IMR-90 (cell line): ENCODE measurements at regions not wholly inside any gene's neighbourhood (a gene's known extent, or its start where the extent isn't known, plus 50 kb on each side); places are given as distances from the start of the nearest gene placed in this dataset.

ENCODE experiments used
- ATAC-seq: fragments of 200-7000 bp; cut with Tn5 transposase; 2 replicates; pipeline ENCODE4 v1.9.1; 2020; ENCODE audit warnings: low read depth, mild to moderate bottlenecking, moderate library complexity
- BruUV-seq: library from RNA; stranded (reverse); fragments of 400-500 nt; replicated peaks from 2 replicates; lab custom pipeline; 2021; lab: Mats Ljungman, UMichigan
- CTCF ChIA-PET: fragments of 300-600 bp; formaldehyde crosslinking; extraction: SDS; loops from one replicate; lab custom pipeline; 2021; ENCODE audit warnings: antibody characterized with exemption; lab: Yijun Ruan, JAX
- POLR2A ChIA-PET: fragments of 300-600 bp; sonication (Branson Sonifier 250); formaldehyde crosslinking; loops from one replicate; lab custom pipeline; 2022; ENCODE audit warnings: antibody characterized with exemption; ENCODE audit not compliant: unreplicated experiment; lab: Charles Lee
- DNase-seq: peaks from one replicate; pipeline ENCODE4 v3.0.0; 2013
- H2AFZ ChIP-seq: replicated peaks from 2 replicates; pipeline ENCODE3; 2013; ENCODE audit warnings: low read length, mild to moderate bottlenecking; ENCODE audit not compliant: poor library complexity
- H2AK5ac ChIP-seq: 2 replicates; pipeline ENCODE4 v1.6.1; 2013; ENCODE audit warnings: low read depth, low read length, inconsistent platforms
- H2AK9ac ChIP-seq: replicated peaks from 2 replicates; pipeline ENCODE3; 2013; ENCODE audit warnings: mild to moderate bottlenecking, low read depth, low read length, moderate library complexity; ENCODE audit not compliant: poor library complexity
- H2BK120ac ChIP-seq: 2 replicates; pipeline ENCODE4 v1.6.1; 2013; ENCODE audit warnings: low read depth, low read length, inconsistent platforms
- H2BK15ac ChIP-seq: 3 replicates; pipeline ENCODE4 v1.6.1; 2013; ENCODE audit warnings: low read depth, low read length, inconsistent platforms
- H2BK20ac ChIP-seq: 2 replicates; pipeline ENCODE4 v1.6.1; 2013; ENCODE audit warnings: low read depth, mild to moderate bottlenecking, inconsistent platforms, low read length, moderate library complexity
- H2BK5ac ChIP-seq: 2 replicates; pipeline ENCODE4 v1.6.1; 2013; ENCODE audit warnings: mild to moderate bottlenecking, low read depth, low read length, inconsistent platforms; ENCODE audit not compliant: poor library complexity, severe bottlenecking
- H3K14ac ChIP-seq: replicated peaks from 2 replicates; pipeline ENCODE4 v1.6.1; 2013; ENCODE audit warnings: low read depth, low read length, inconsistent platforms
- H3K18ac ChIP-seq: 2 replicates; pipeline ENCODE4 v1.6.1; 2013; ENCODE audit warnings: low read depth, low read length, control low read depth
- H3K23ac ChIP-seq: 2 replicates; pipeline ENCODE4 v1.6.1; 2013; ENCODE audit warnings: low read depth, low read length, inconsistent platforms
- H3K27ac ChIP-seq: 2 replicates; pipeline ENCODE4 v1.5.1; 2013; ENCODE audit warnings: mild to moderate bottlenecking, control low read depth, low read length; ENCODE audit not compliant: insufficient read depth
- H3K27me3 ChIP-seq: 2 replicates; pipeline ENCODE4 v1.6.1; 2013; ENCODE audit warnings: low read length; ENCODE audit not compliant: control insufficient read depth, insufficient read depth
- H3K36me3 ChIP-seq: 2 replicates; pipeline ENCODE4 v1.6.1; 2013; ENCODE audit warnings: low read length, mixed read lengths; ENCODE audit not compliant: control insufficient read depth, insufficient read depth
- H3K4ac ChIP-seq: 2 replicates; pipeline ENCODE4 v1.6.1; 2013; ENCODE audit warnings: low read depth, low read length, inconsistent platforms
- H3K4me1 ChIP-seq: 2 replicates; pipeline ENCODE4 v1.6.1; 2013; ENCODE audit warnings: low read length, mixed read lengths; ENCODE audit not compliant: control insufficient read depth, insufficient read depth
- H3K4me2 ChIP-seq: 2 replicates; pipeline ENCODE4 v1.6.1; 2013; ENCODE audit warnings: low read depth, mild to moderate bottlenecking, control low read depth, low read length, moderate library complexity
- H3K4me3 ChIP-seq: 2 replicates; pipeline ENCODE4 v1.5.1; 2013; ENCODE audit warnings: low read depth, mild to moderate bottlenecking, control low read depth, low read length, moderate library complexity; ENCODE audit not compliant: insufficient read depth
- H3K56ac ChIP-seq: 2 replicates; pipeline ENCODE4 v1.6.1; 2013; ENCODE audit warnings: low read length, inconsistent platforms; ENCODE audit not compliant: insufficient read depth; ENCODE audit errors: extremely low read depth
- H3K79me1 ChIP-seq, 2 experiments: 2 replicates each; pipeline ENCODE4 v1.6.1; 2013; ENCODE audit warnings: low read length in 2 of 2, inconsistent platforms in 1 of 2, low read depth in 1 of 2
- H3K9ac ChIP-seq: 2 replicates; pipeline ENCODE4 v1.6.1; 2013; ENCODE audit warnings: low read depth, low read length, control low read depth
- H3K9me1 ChIP-seq: 2 replicates; pipeline ENCODE4 v1.6.1; 2013; ENCODE audit warnings: low read length, inconsistent platforms; ENCODE audit not compliant: insufficient read depth
- H3K9me3 ChIP-seq: 2 replicates; pipeline ENCODE4 v1.6.1; 2013; ENCODE audit warnings: low read length; ENCODE audit not compliant: control insufficient read depth, insufficient read depth
- H4K20me1 ChIP-seq: 2 replicates; pipeline ENCODE4 v1.6.1; 2013; ENCODE audit warnings: low read length, inconsistent platforms; ENCODE audit not compliant: insufficient read depth
- H4K5ac ChIP-seq: 2 replicates; pipeline ENCODE4 v1.6.1; 2013; ENCODE audit warnings: mild to moderate bottlenecking, low read depth, low read length, control low read depth
- H4K8ac ChIP-seq, 2 experiments: 2 replicates each; pipeline ENCODE4 v1.6.1; 2013; ENCODE audit warnings: low read depth in 2 of 2, low read length in 2 of 2, control low read depth in 1 of 2, inconsistent platforms in 1 of 2
- H4K91ac ChIP-seq: 2 replicates; pipeline ENCODE4 v1.6.1; 2013; ENCODE audit warnings: low read depth, low read length, inconsistent platforms; ENCODE audit not compliant: insufficient read depth
- BHLHE40 ChIP-seq: fragments of 150-350 bp; IDR thresholded peaks from 2 replicates; pipeline ENCODE4 v1.6.1; 2016; ENCODE audit warnings: mild to moderate bottlenecking, low read depth, low read length
- NFE2L2 ChIP-seq: fragments of 150-350 bp; IDR thresholded peaks from 2 replicates; pipeline ENCODE4 v1.6.1; 2016; ENCODE audit warnings: low read depth, mild to moderate bottlenecking, low read length
- RFX5 ChIP-seq: IDR thresholded peaks from 2 replicates; pipeline ENCODE4 v1.8.0; 2012; ENCODE audit warnings: low read depth, mild to moderate bottlenecking, low read length, moderate library complexity
- WGBS, 2 experiments: methylation state at CpG; one replicate each; pipeline versions ENCODE4 v1.1.5 to v1.1.7; 2013; ENCODE audit warnings: missing lambda C conversion rate in 2 of 2; ENCODE audit not compliant: insufficient read length in 1 of 2; ENCODE audit errors: extremely low coverage in 2 of 2; 5-methylcytosine and 5-hydroxymethylcytosine counted together
- dilution Hi-C: fragments of 300-500 bp; cut with HindIII; formaldehyde crosslinking; loops from one replicate; pipeline ENCODE4 v1.14.3; 2018; ENCODE audit warnings: low sequenced_read_pairs; ENCODE audit not compliant: unreplicated experiment
- in situ Hi-C: fragments of 300-500 bp; cut with MboI; formaldehyde crosslinking; loops from 3 replicates; pipeline ENCODE4 v1.14.3; 2019; ENCODE audit warnings: low sequenced_read_pairs, inconsistent platforms, mixed read lengths
- intact Hi-C: fragments of 100-400 bp; cut with micrococcal nuclease; formaldehyde crosslinking; loops from 2 replicates; pipeline ENCODE4 v1.10.0; 2022

DNA sequence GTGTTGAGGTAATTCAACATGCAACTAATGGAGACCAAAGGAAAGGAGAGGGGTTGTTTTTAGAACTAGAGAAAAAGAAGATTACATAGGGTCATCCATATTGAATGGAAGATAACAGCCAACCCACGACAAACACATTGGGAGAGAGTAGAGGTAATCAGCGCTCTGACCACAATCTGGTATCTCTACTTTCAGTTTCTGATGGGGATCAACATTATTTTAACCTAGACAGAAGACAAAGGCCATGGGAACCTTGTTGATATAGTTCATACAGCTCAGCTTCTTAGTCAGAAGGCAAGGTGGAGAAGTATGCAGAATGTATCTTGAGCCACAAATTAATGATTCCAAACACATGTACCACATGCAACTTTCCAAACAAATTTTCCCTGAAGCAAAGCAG lies 537.1 kb upstream of the ST8SIA4 start:
- BruUV-seq = no TSS peak
- ATAC-seq (no peak), DNase-seq (no peak)
- Histone ChIP-seq H3K9me3 (0 out of 2 replicates have a peak, but pooled peaks cover 2% of the 10 kb centered on the region), H3K79me1 (no peaks in the 10 kb centered on the region), H3K4me3 (no peak overlapping the region), H2BK20ac (no peak overlapping the region), H3K27ac (no peak overlapping the region), H2BK15ac (no peak overlapping the region), H3K4ac (no peak overlapping the region), H2AFZ (no peak overlapping the region), H3K23ac (no peak overlapping the region), H3K36me3 (no peaks in the 10 kb centered on the region), H3K56ac (no peak overlapping the region), H4K91ac (no peak overlapping the region), H2AK9ac (no peak overlapping the region), H3K27me3 (no peaks in the 10 kb centered on the region), H3K9me1 (no peaks in the 10 kb centered on the region), H3K4me2 (no peak overlapping the region), H2AK5ac (no peak overlapping the region), H4K5ac (no peak overlapping the region), H3K18ac (no peak overlapping the region), H3K4me1 (no peaks in the 10 kb centered on the region), H4K8ac (no peak overlapping the region), H2BK5ac (no peak overlapping the region), H4K20me1 (no peaks in the 10 kb centered on the region), H3K14ac (no peak overlapping the region), H3K9ac (no peak overlapping the region), H2BK120ac (no peak overlapping the region)
- no CpG with 5 or more reads among the region's 2 CpGs for WGBS, 2 experiments
- intact Hi-C loops = no loop called here
- in situ Hi-C loops = no loop called here
- dilution Hi-C loops = no loop called here
- CTCF ChIA-PET = no interaction called here
- POLR2A ChIA-PET = no interaction called here
- TF ChIP-seq BHLHE40 (no peak), NFE2L2 (no peak), RFX5 (no peak)
